SU-DHL-6 (cell line): ENCODE measurements at regions not wholly inside any gene's neighbourhood (a gene's known extent, or its start where the extent isn't known, plus 50 kb on each side); places are given as distances from the start of the nearest gene placed in this dataset.

Experiments used
- H2AFZ ChIP-seq: fragments of 200-600 bp; sonication (generic); 2 replicates; pipeline ENCODE4 v1.6.1; 2014; ENCODE audit warnings: low read depth, mild to moderate bottlenecking, moderate library complexity, mixed read lengths, antibody characterized with exemption, low read length; ENCODE audit not compliant: severe bottlenecking
- H3F3A ChIP-seq: fragments of 200-600 bp; shearing (Covaris generic); 2 replicates; pipeline ENCODE4 v1.6.0; 2016; ENCODE audit warnings: antibody characterized with exemption, mild to moderate bottlenecking; ENCODE audit not compliant: insufficient read depth
- H3K27ac ChIP-seq: fragments of 200-600 bp; sonication (generic); 2 replicates; pipeline ENCODE4 v1.5.1; 2016; ENCODE audit warnings: low read depth, mild to moderate bottlenecking, low read length, moderate library complexity, mixed read lengths
- H3K27me3 ChIP-seq: fragments of 200-600 bp; sonication (generic), shearing (Covaris generic); 2 replicates; pipeline ENCODE4 v1.6.0; 2014; ENCODE audit warnings: mild to moderate bottlenecking, low read length
- H3K36me3 ChIP-seq: fragments of 200-600 bp; sonication (generic); 2 replicates; pipeline ENCODE4 v1.6.1; 2014; ENCODE audit warnings: mild to moderate bottlenecking, low read length, mixed read lengths
- H3K4me2 ChIP-seq: fragments of 300-600, 200-600 bp; shearing (Covaris generic), sonication (generic); 2 replicates; pipeline ENCODE4 v1.6.0; 2014; ENCODE audit warnings: low read length, low read depth, mild to moderate bottlenecking; ENCODE audit not compliant: poor library complexity, severe bottlenecking
- H3K4me3 ChIP-seq: fragments of 200-600 bp; sonication (generic); 2 replicates; pipeline ENCODE4 v1.5.1; 2014; ENCODE audit warnings: antibody characterized with exemption, low read length, mild to moderate bottlenecking, mixed read lengths; ENCODE audit not compliant: insufficient read depth, poor library complexity, severe bottlenecking
- H3K79me2 ChIP-seq: fragments of 200-600 bp; sonication (generic); 2 replicates; pipeline ENCODE4 v1.6.1; 2014; ENCODE audit warnings: mild to moderate bottlenecking, low read length, moderate library complexity; ENCODE audit not compliant: insufficient read depth
- H3K9ac ChIP-seq: fragments of 200-600 bp; sonication (generic); 2 replicates; pipeline ENCODE4 v1.7.0; 2014; ENCODE audit warnings: mild to moderate bottlenecking, low read length
- H3K9me2 ChIP-seq: fragments of 200-600 bp; sonication (generic); replicated peaks from 2 replicates; pipeline ENCODE4 v1.6.1; 2014; ENCODE audit warnings: low read length; ENCODE audit not compliant: insufficient read depth
- H3K9me3 ChIP-seq: fragments of 200-600 bp; sonication (generic); 2 replicates; pipeline ENCODE4 v1.6.1; 2014; ENCODE audit warnings: low read length, mixed read lengths; ENCODE audit not compliant: insufficient read depth
- H4K20me1 ChIP-seq: fragments of 200-600 bp; sonication (generic); 2 replicates; pipeline ENCODE4 v1.6.1; 2014; ENCODE audit warnings: low read depth, mild to moderate bottlenecking, antibody characterized with exemption, low read length, moderate library complexity, mixed read lengths
- CTCF ChIP-seq: fragments of 200-600 bp; sonication (generic); IDR thresholded peaks from one replicate; pipeline ENCODE4 v1.5.1; 2017; ENCODE audit warnings: antibody characterized with exemption, mild to moderate bottlenecking, low read length, moderate library complexity; ENCODE audit not compliant: insufficient read depth, poor library complexity, severe bottlenecking
- EZH2phosphoT487 ChIP-seq: fragments of 200-600 bp; sonication (generic), shearing (Covaris generic); conservative IDR thresholded peaks from 2 replicates; pipeline ENCODE4 v1.6.1; 2018; ENCODE audit warnings: mild to moderate bottlenecking, antibody characterized with exemption, low read length, moderate library complexity, mixed read lengths

- TF ChIP-seq CTCF: no peak
- no peak for TF ChIP-seq EZH2phosphoT487
- Histone ChIP-seq H3K9ac (no peak overlapping the region), H3F3A (no peaks in the 10 kb centered on the region), H4K20me1 (no peaks in the 10 kb centered on the region), H3K4me2 (no peak overlapping the region), H2AFZ (no peak overlapping the region), H3K79me2 (no peaks in the 10 kb centered on the region), H3K4me3 (no peak overlapping the region), H3K27ac (no peak overlapping the region), H3K9me3 (no peaks in the 10 kb centered on the region), H3K27me3 (no peaks in the 10 kb centered on the region), H3K36me3 (no peaks in the 10 kb centered on the region), H3K9me2 (no peaks in the 10 kb centered on the region)
These were observed 94.2 kb downstream of the KATNIP start for GRCh38 chr16:27644165-27644564.

GRCh38 chr16:27645396-27645795 lies 95.5 kb downstream of the KATNIP start:
- H3F3A ChIP-seq: no peaks in the 10 kb centered on the region
- H3K27me3 ChIP-seq: no peaks in the 10 kb centered on the region
- no peaks in the 10 kb centered on the region for H3K9me2 ChIP-seq
- H3K4me3 ChIP-seq: no peak overlapping the region
- H3K9ac ChIP-seq: no peak overlapping the region
- H3K36me3 ChIP-seq: no peaks in the 10 kb centered on the region
- TF ChIP-seq EZH2phosphoT487: no peak
- no peak for TF ChIP-seq CTCF
- no peaks in the 10 kb centered on the region for H3K9me3 ChIP-seq
- no peak overlapping the region for H3K4me2 ChIP-seq
- no peaks in the 10 kb centered on the region for H3K79me2 ChIP-seq
- no peak overlapping the region for H2AFZ ChIP-seq
- H3K27ac ChIP-seq: no peak overlapping the region
- H4K20me1 ChIP-seq: no peaks in the 10 kb centered on the region

GRCh38 chr16:27646806-27647205 lies 96.9 kb downstream of the KATNIP start:
- Histone ChIP-seq H3K9me3 (no peaks in the 10 kb centered on the region), H3K36me3 (no peaks in the 10 kb centered on the region), H2AFZ (no peak overlapping the region), H3K9me2 (no peaks in the 10 kb centered on the region), H3K27me3 (no peaks in the 10 kb centered on the region), H3K79me2 (no peaks in the 10 kb centered on the region), H4K20me1 (no peaks in the 10 kb centered on the region), H3K4me3 (no peak overlapping the region), H3F3A (no peaks in the 10 kb centered on the region), H3K4me2 (no peak overlapping the region), H3K27ac (no peak overlapping the region), H3K9ac (no peak overlapping the region)
- TF ChIP-seq CTCF (no peak), EZH2phosphoT487 (no peak)
